Inflammatory macrophage (primary cell): ENCODE measurements at regions not wholly inside any gene's neighbourhood (a gene's known extent, or its start where the extent isn't known, plus 50 kb on each side); places are given as distances from the start of the nearest gene placed in this dataset.
"Not testable (repeated sequence)": the region's sequence is repeated elsewhere in the genome, so short reads cannot be mapped to it uniquely, and the experiment has no call there.

Source experiments
- DNase-seq, 2 donors: peaks; one replicate each; pipeline ENCODE4 v3.0.0-alpha.2; 2020 to 2022

- no peak for DNase-seq
Measured at GRCh38 chr4:105058177-105058812, 88.4 kb upstream of the TET2 start.

GRCh38 chr4:105059337-105059736, 87.3 kb upstream of the TET2 start:
- peak; percentile 82 to 84 for DNase-seq

- peak; percentile 81 to 95 for DNase-seq
Measured at GRCh38 chr4:105060628-105061027, 86.0 kb upstream of the TET2 start.

- peak; percentile 74 for DNase-seq
Measured at GRCh38 chr4:105061136-105061696, 85.5 kb upstream of the TET2 start.

- peak; percentile 23 to 74 for DNase-seq
Measured at GRCh38 chr4:105061731-105062130, 84.9 kb upstream of the TET2 start.

GRCh38 chr4:105066401-105066800, 80.3 kb upstream of the TET2 start:
- DNase-seq = no peak

- DNase-seq = no peak
Measured at GRCh38 chr4:105067431-105067830, 79.2 kb upstream of the TET2 start.

GRCh38 chr4:105067946-105068345, 78.7 kb upstream of the TET2 start:
- no peak for DNase-seq

- no peak for DNase-seq
Measured at GRCh38 chr4:105068516-105068915, 78.2 kb upstream of the TET2 start.

GRCh38 chr4:105072095-105072494, 74.6 kb upstream of the TET2 start:
- not testable (repeated sequence) for DNase-seq

- no peak for DNase-seq
Measured at GRCh38 chr4:105074097-105074496, 72.6 kb upstream of the TET2 start.

GRCh38 chr4:105075045-105075444, 71.6 kb upstream of the TET2 start:
- no peak for DNase-seq

- peak; percentile 27 to 35 for DNase-seq
Measured at GRCh38 chr4:105088110-105088879, 58.4 kb upstream of the TET2 start.

GRCh38 chr4:105092356-105092755, 54.3 kb upstream of the TET2 start:
- DNase-seq = no peak

- DNase-seq = no peak
Measured at GRCh38 chr4:105092768-105093167, 53.9 kb upstream of the TET2 start.

- DNase-seq = no peak
Measured at GRCh38 chr4:105093975-105094374, 52.7 kb upstream of the TET2 start.
